HEK293T (cell line): ENCODE measurements at regions not wholly inside any gene's neighbourhood (a gene's known extent, or its start where the extent isn't known, plus 50 kb on each side); places are given as distances from the start of the nearest gene placed in this dataset.

Experiments used
- CTBP1 ChIP-seq: fragments of 450-650 bp; IDR thresholded peaks from 2 replicates; pipeline ENCODE4 v1.6.1; 2016; ENCODE audit warnings: borderline replicate concordance
- FOXK2 ChIP-seq: fragments of 450-650 bp; IDR thresholded peaks from 2 replicates; pipeline ENCODE4 v1.6.1; 2016; ENCODE audit warnings: mild to moderate bottlenecking
- L3MBTL2 ChIP-seq: fragments of 450-650 bp; conservative IDR thresholded peaks from 2 replicates; pipeline ENCODE4 v1.6.1; 2016; ENCODE audit warnings: mild to moderate bottlenecking
- NFRKB ChIP-seq: fragments of 450-650 bp; IDR thresholded peaks from 2 replicates; pipeline ENCODE4 v1.6.1; 2016; ENCODE audit warnings: mild to moderate bottlenecking, moderate library complexity
- SP1 ChIP-seq: fragments of 450-650 bp; IDR thresholded peaks from 2 replicates; pipeline ENCODE4 v1.6.1; 2017
- SUZ12 ChIP-seq: fragments of 450-650 bp; IDR thresholded peaks from 2 replicates; pipeline ENCODE4 v1.6.1; 2016; ENCODE audit warnings: mild to moderate bottlenecking

DNA sequence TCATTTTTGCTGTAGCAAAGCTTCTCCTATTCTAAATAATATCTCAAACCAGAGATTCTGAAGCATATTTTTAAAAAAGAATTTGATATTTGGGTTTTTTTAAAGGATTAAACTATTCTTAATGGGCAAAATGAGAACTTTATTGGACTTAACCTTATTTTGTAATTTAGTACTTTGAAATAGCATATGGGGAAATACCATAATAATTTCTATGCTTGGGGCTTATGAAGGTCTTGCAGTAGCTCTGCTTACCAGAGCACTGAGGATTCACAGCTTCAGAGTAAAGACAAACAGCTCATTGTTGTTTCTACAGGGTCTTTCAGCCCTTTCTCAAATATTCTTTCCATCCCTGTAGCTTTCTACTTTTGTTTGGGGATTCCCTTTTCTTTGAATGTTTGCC is 111.2 kb upstream of the ZNF648 start:
- TF ChIP-seq FOXK2, result no peak
- TF ChIP-seq L3MBTL2, result no peak
- TF ChIP-seq CTBP1, result no peak
- TF ChIP-seq SUZ12, result no peak
- TF ChIP-seq SP1, result no peak
- TF ChIP-seq NFRKB, result no peak
